ENCODE measurements at regions not wholly inside any gene's neighbourhood (a gene's known extent, or its start where the extent isn't known, plus 50 kb on each side); places are given as distances from the start of the nearest gene placed in this dataset.

GRCh38 chr17:71710816-71711215, 410.0 kb upstream of the SOX9 start:
- TF ChIP-seq, protein P1, sequence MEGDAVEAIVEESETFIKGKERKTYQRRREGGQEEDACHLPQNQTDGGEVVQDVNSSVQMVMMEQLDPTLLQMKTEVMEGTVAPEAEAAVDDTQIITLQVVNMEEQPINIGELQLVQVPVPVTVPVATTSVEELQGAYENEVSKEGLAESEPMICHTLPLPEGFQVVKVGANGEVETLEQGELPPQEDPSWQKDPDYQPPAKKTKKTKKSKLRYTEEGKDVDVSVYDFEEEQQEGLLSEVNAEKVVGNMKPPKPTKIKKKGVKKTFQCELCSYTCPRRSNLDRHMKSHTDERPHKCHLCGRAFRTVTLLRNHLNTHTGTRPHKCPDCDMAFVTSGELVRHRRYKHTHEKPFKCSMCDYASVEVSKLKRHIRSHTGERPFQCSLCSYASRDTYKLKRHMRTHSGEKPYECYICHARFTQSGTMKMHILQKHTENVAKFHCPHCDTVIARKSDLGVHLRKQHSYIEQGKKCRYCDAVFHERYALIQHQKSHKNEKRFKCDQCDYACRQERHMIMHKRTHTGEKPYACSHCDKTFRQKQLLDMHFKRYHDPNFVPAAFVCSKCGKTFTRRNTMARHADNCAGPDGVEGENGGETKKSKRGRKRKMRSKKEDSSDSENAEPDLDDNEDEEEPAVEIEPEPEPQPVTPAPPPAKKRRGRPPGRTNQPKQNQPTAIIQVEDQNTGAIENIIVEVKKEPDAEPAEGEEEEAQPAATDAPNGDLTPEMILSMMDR (IDR thresholded peaks at IDR 0.05) = no peak
- TF ChIP-seq RNF2 (IDR thresholded peaks at IDR 0.05; ENCODE audit: borderline replicate concordance, low read depth) = no peak
- TF ChIP-seq CHD2 (IDR thresholded peaks at IDR 0.05; ENCODE audit: low read length, partially characterized antibody) = no peak
- no peak for TF ChIP-seq EP300 (IDR thresholded peaks at IDR 0.05)
- no peak for TF ChIP-seq USF2 (IDR thresholded peaks at IDR 0.05)
- TF ChIP-seq, protein P2, sequence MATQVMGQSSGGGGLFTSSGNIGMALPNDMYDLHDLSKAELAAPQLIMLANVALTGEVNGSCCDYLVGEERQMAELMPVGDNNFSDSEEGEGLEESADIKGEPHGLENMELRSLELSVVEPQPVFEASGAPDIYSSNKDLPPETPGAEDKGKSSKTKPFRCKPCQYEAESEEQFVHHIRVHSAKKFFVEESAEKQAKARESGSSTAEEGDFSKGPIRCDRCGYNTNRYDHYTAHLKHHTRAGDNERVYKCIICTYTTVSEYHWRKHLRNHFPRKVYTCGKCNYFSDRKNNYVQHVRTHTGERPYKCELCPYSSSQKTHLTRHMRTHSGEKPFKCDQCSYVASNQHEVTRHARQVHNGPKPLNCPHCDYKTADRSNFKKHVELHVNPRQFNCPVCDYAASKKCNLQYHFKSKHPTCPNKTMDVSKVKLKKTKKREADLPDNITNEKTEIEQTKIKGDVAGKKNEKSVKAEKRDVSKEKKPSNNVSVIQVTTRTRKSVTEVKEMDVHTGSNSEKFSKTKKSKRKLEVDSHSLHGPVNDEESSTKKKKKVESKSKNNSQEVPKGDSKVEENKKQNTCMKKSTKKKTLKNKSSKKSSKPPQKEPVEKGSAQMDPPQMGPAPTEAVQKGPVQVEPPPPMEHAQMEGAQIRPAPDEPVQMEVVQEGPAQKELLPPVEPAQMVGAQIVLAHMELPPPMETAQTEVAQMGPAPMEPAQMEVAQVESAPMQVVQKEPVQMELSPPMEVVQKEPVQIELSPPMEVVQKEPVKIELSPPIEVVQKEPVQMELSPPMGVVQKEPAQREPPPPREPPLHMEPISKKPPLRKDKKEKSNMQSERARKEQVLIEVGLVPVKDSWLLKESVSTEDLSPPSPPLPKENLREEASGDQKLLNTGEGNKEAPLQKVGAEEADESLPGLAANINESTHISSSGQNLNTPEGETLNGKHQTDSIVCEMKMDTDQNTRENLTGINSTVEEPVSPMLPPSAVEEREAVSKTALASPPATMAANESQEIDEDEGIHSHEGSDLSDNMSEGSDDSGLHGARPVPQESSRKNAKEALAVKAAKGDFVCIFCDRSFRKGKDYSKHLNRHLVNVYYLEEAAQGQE (IDR thresholded peaks at IDR 0.05) = no peak
- no peak for TF ChIP-seq POLR2A (IDR thresholded peaks at IDR 0.05; ENCODE audit: low read length)
- TF ChIP-seq, protein P3, sequence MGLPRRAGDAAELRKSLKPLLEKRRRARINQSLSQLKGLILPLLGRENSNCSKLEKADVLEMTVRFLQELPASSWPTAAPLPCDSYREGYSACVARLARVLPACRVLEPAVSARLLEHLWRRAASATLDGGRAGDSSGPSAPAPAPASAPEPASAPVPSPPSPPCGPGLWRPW (IDR thresholded peaks at IDR 0.05) = no peak
- no peak for TF ChIP-seq JUN (IDR thresholded peaks at IDR 0.05)
- TF ChIP-seq ESRRA (IDR thresholded peaks at IDR 0.05; ENCODE audit: borderline replicate concordance, low read length) = no peak
- TF ChIP-seq ZFP36 (IDR thresholded peaks at IDR 0.05; ENCODE audit: borderline replicate concordance, partially characterized antibody) = no peak
